GM23338 (cell line): ENCODE measurements at regions not wholly inside any gene's neighbourhood (a gene's known extent, or its start where the extent isn't known, plus 50 kb on each side); places are given as distances from the start of the nearest gene placed in this dataset.

Experiments used
- ATAC-seq: fragments of 200-7000 bp; cut with Tn5 transposase; 3 replicates; pipeline ENCODE4 v1.9.1; 2020
- DNase-seq: peaks from one replicate; pipeline ENCODE4 v3.0.0-alpha.2; 2015; ENCODE audit warnings: low spot score
- H2AFZ ChIP-seq: fragments of 200-600 bp; sonication (generic); 2 replicates; pipeline ENCODE4 v1.8.0; 2016; ENCODE audit warnings: antibody characterized with exemption, mild to moderate bottlenecking, moderate library complexity
- H3F3A ChIP-seq: fragments of 200-600 bp; sonication (generic); replicated peaks from 2 replicates; pipeline ENCODE4 v1.8.0; 2017; ENCODE audit warnings: antibody characterized with exemption, mixed run types, low read depth
- H3K27ac ChIP-seq: fragments of 200-600 bp; sonication (generic); 2 replicates; pipeline ENCODE4 v1.6.1; 2016; ENCODE audit warnings: low read depth
- H3K27me3 ChIP-seq: fragments of 200-600 bp; sonication (generic); 2 replicates; pipeline ENCODE4 v1.8.0; 2016; ENCODE audit warnings: mild to moderate bottlenecking, mixed run types, moderate library complexity; ENCODE audit not compliant: insufficient read depth
- H3K36me3 ChIP-seq: fragments of 200-600 bp; sonication (generic); 2 replicates; pipeline ENCODE4 v1.8.0; 2016; ENCODE audit warnings: mild to moderate bottlenecking; ENCODE audit not compliant: insufficient read depth
- H3K4me1 ChIP-seq: fragments of 200-600 bp; sonication (generic); 2 replicates; pipeline ENCODE4 v1.8.0; 2016; ENCODE audit warnings: mild to moderate bottlenecking, moderate library complexity; ENCODE audit not compliant: insufficient read depth
- H3K4me2 ChIP-seq: fragments of 200-600 bp; sonication (generic); 2 replicates; pipeline ENCODE4 v1.7.1; 2017; ENCODE audit warnings: mixed run types
- H3K4me3 ChIP-seq: fragments of 200-600 bp; sonication (generic); 2 replicates; pipeline ENCODE4 v1.6.1; 2016; ENCODE audit warnings: mixed run types
- H3K79me2 ChIP-seq: fragments of 200-600 bp; sonication (generic); replicated peaks from 2 replicates; pipeline ENCODE4 v1.8.0; 2017; ENCODE audit warnings: mild to moderate bottlenecking; ENCODE audit not compliant: insufficient read depth
- H3K9me2 ChIP-seq: fragments of 200-600 bp; sonication (generic); 2 replicates; pipeline ENCODE4 v1.8.0; 2017; ENCODE audit not compliant: insufficient read depth
- H4K20me1 ChIP-seq: fragments of 200-600 bp; sonication (generic); replicated peaks from 2 replicates; pipeline ENCODE4 v1.8.0; 2017; ENCODE audit warnings: mild to moderate bottlenecking; ENCODE audit not compliant: insufficient read depth
- H3K27ac Mint-ChIP-seq: 2 replicates; pipeline ENCODE4 v1.8.0; 2020; ENCODE audit warnings: inconsistent platforms, mild to moderate bottlenecking, moderate library complexity, mixed read lengths
- H3K27me3 Mint-ChIP-seq: 3 replicates; pipeline ENCODE4 v1.8.0; 2022; ENCODE audit warnings: low read depth, mild to moderate bottlenecking, moderate library complexity, mixed read lengths, inconsistent platforms; ENCODE audit not compliant: insufficient read depth, poor library complexity
- H3K36me3 Mint-ChIP-seq: 3 replicates; pipeline ENCODE4 v1.8.0; 2021; ENCODE audit warnings: low read depth, mild to moderate bottlenecking, inconsistent platforms, moderate library complexity, mixed read lengths
- H3K4me1 Mint-ChIP-seq: 3 replicates; pipeline ENCODE4 v1.8.0; 2020; ENCODE audit warnings: mild to moderate bottlenecking, inconsistent platforms, mixed read lengths
- H3K4me3 Mint-ChIP-seq: 3 replicates; pipeline ENCODE4 v1.8.0; 2021; ENCODE audit warnings: moderate library complexity, mild to moderate bottlenecking, inconsistent platforms, mixed read lengths
- H3K9me3 Mint-ChIP-seq: 3 replicates; pipeline ENCODE4 v1.8.0; 2020; ENCODE audit warnings: moderate library complexity, mild to moderate bottlenecking, inconsistent platforms, mixed read lengths
- CREB1 ChIP-seq: fragments of 250-450 bp; sonication (Bioruptor Pico); IDR thresholded peaks from 2 replicates; pipeline ENCODE4 v1.5.0; 2020; ENCODE audit warnings: low read depth, mild to moderate bottlenecking, moderate library complexity
- EZH2 ChIP-seq: fragments of 200-600 bp; sonication (generic); IDR thresholded peaks from one replicate; pipeline ENCODE4 v1.8.0; 2017; ENCODE audit warnings: antibody characterized with exemption, mild to moderate bottlenecking, low read depth; ENCODE audit not compliant: unreplicated experiment
- EZH2phosphoT487 ChIP-seq: fragments of 200-600 bp; sonication (generic); IDR thresholded peaks from one replicate; pipeline ENCODE4 v1.8.1; 2018; ENCODE audit warnings: antibody characterized with exemption; ENCODE audit not compliant: unreplicated experiment
- JUNB ChIP-seq: IDR thresholded peaks from one replicate; pipeline ENCODE4 v1.6.1; 2016; ENCODE audit warnings: antibody characterized with exemption; ENCODE audit not compliant: unreplicated experiment
- NANOG ChIP-seq: IDR thresholded peaks from 2 replicates; pipeline ENCODE4 v1.6.1; 2016; ENCODE audit warnings: antibody characterized with exemption, borderline replicate concordance
- POLR2AphosphoS5 ChIP-seq: IDR thresholded peaks from 2 replicates; pipeline ENCODE4 v1.6.1; 2016; ENCODE audit warnings: antibody characterized with exemption, low read depth
- STAT1 ChIP-seq: IDR thresholded peaks from one replicate; pipeline ENCODE4 v1.6.1; 2016; ENCODE audit warnings: antibody characterized with exemption; ENCODE audit not compliant: unreplicated experiment
- ZNF114 ChIP-seq: fragments of 250-450 bp; sonication (Bioruptor Pico); IDR thresholded peaks from 2 replicates; pipeline ENCODE4 v1.5.0; 2020; ENCODE audit warnings: mild to moderate bottlenecking, moderate library complexity
- ZNF331 ChIP-seq: fragments of 250-450 bp; sonication (Bioruptor Pico); IDR thresholded peaks from 2 replicates; pipeline ENCODE4 v1.5.0; 2020; ENCODE audit warnings: low read depth, mild to moderate bottlenecking, moderate library complexity
- TF ChIP-seq, protein P1 (sequence below), 2 experiments: fragments of 200-600 bp in 1 of 2; sonication (generic) in 1 of 2; conservative IDR thresholded peaks; 2 replicates each; pipeline versions ENCODE4 v1.5.1 to v1.6.1; 2016 to 2017; ENCODE audit warnings: antibody characterized with exemption in 2 of 2, low read depth in 2 of 2, mild to moderate bottlenecking in 2 of 2, moderate library complexity in 1 of 2
- TF ChIP-seq, protein P2 (sequence below): fragments of 250-450 bp; sonication (Bioruptor Pico); IDR thresholded peaks from 2 replicates; pipeline ENCODE4 v1.5.0; 2020; ENCODE audit warnings: mild to moderate bottlenecking, moderate library complexity
- TF ChIP-seq, protein P3 (sequence below): IDR thresholded peaks from one replicate; pipeline ENCODE4 v1.6.1; 2018; ENCODE audit warnings: antibody characterized with exemption; ENCODE audit not compliant: unreplicated experiment
- TF ChIP-seq, protein P4 (sequence below): IDR thresholded peaks from 2 replicates; pipeline ENCODE4 v1.6.1; 2016; ENCODE audit warnings: antibody characterized with exemption

DNA sequence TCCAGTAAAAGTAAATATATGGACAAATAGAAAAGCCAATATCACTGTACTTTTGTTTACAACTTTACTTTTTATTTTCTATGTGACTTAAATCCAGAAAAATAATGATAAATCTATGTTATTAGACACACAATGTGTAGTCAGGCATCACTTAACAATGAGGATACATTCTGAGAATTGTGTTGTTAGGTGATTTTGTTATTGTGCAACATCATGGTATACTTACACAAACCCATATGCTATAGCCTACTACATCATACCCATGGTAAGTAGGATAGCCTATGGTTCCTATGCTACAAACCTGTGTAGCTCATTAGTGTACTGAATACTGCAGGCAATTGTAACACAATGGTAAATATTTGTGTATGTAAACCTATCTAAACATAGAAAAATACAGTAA is 781.7 kb upstream of the GHITM start:
- Histone ChIP-seq H3K27ac (no peak overlapping the region), H3F3A (no peaks in the 10 kb centered on the region), H3K36me3 (no peaks in the 10 kb centered on the region), H3K9me2 (0 out of 2 replicates have a peak, but pooled peaks cover 4% of the 10 kb centered on the region), H3K4me3 (no peak overlapping the region), H2AFZ (no peak overlapping the region), H3K4me2 (no peak overlapping the region), H3K27me3 (no peaks in the 10 kb centered on the region), H3K4me1 (no peaks in the 10 kb centered on the region), H3K79me2 (no peaks in the 10 kb centered on the region), H4K20me1 (no peaks in the 10 kb centered on the region)
- H3K27ac Mint-ChIP-seq, result no peak overlapping the region
- no peaks in the 10 kb centered on the region for H3K4me1 Mint-ChIP-seq
- no peak for DNase-seq
- H3K4me3 Mint-ChIP-seq, result no peak overlapping the region
- H3K9me3 Mint-ChIP-seq, result peaks cover 13% of the 10 kb centered on the region; the same call in 2 of the 3 replicates
- ATAC-seq, result no peak
- TF ChIP-seq ZNF114 (CRISPR knock-in tag) (no peak), JUNB (no peak), EZH2phosphoT487 (no peak), CREB1 (CRISPR knock-in tag) (no peak), STAT1 (no peak), NANOG (no peak), ZNF331 (no peak), EZH2 (no peak), POLR2AphosphoS5 (no peak)
- TF ChIP-seq, protein P1, sequence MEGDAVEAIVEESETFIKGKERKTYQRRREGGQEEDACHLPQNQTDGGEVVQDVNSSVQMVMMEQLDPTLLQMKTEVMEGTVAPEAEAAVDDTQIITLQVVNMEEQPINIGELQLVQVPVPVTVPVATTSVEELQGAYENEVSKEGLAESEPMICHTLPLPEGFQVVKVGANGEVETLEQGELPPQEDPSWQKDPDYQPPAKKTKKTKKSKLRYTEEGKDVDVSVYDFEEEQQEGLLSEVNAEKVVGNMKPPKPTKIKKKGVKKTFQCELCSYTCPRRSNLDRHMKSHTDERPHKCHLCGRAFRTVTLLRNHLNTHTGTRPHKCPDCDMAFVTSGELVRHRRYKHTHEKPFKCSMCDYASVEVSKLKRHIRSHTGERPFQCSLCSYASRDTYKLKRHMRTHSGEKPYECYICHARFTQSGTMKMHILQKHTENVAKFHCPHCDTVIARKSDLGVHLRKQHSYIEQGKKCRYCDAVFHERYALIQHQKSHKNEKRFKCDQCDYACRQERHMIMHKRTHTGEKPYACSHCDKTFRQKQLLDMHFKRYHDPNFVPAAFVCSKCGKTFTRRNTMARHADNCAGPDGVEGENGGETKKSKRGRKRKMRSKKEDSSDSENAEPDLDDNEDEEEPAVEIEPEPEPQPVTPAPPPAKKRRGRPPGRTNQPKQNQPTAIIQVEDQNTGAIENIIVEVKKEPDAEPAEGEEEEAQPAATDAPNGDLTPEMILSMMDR (conservative IDR thresholded peaks at IDR 0.05; ENCODE audit: low read depth in 2 of 2), result no peak
- TF ChIP-seq, protein P2, sequence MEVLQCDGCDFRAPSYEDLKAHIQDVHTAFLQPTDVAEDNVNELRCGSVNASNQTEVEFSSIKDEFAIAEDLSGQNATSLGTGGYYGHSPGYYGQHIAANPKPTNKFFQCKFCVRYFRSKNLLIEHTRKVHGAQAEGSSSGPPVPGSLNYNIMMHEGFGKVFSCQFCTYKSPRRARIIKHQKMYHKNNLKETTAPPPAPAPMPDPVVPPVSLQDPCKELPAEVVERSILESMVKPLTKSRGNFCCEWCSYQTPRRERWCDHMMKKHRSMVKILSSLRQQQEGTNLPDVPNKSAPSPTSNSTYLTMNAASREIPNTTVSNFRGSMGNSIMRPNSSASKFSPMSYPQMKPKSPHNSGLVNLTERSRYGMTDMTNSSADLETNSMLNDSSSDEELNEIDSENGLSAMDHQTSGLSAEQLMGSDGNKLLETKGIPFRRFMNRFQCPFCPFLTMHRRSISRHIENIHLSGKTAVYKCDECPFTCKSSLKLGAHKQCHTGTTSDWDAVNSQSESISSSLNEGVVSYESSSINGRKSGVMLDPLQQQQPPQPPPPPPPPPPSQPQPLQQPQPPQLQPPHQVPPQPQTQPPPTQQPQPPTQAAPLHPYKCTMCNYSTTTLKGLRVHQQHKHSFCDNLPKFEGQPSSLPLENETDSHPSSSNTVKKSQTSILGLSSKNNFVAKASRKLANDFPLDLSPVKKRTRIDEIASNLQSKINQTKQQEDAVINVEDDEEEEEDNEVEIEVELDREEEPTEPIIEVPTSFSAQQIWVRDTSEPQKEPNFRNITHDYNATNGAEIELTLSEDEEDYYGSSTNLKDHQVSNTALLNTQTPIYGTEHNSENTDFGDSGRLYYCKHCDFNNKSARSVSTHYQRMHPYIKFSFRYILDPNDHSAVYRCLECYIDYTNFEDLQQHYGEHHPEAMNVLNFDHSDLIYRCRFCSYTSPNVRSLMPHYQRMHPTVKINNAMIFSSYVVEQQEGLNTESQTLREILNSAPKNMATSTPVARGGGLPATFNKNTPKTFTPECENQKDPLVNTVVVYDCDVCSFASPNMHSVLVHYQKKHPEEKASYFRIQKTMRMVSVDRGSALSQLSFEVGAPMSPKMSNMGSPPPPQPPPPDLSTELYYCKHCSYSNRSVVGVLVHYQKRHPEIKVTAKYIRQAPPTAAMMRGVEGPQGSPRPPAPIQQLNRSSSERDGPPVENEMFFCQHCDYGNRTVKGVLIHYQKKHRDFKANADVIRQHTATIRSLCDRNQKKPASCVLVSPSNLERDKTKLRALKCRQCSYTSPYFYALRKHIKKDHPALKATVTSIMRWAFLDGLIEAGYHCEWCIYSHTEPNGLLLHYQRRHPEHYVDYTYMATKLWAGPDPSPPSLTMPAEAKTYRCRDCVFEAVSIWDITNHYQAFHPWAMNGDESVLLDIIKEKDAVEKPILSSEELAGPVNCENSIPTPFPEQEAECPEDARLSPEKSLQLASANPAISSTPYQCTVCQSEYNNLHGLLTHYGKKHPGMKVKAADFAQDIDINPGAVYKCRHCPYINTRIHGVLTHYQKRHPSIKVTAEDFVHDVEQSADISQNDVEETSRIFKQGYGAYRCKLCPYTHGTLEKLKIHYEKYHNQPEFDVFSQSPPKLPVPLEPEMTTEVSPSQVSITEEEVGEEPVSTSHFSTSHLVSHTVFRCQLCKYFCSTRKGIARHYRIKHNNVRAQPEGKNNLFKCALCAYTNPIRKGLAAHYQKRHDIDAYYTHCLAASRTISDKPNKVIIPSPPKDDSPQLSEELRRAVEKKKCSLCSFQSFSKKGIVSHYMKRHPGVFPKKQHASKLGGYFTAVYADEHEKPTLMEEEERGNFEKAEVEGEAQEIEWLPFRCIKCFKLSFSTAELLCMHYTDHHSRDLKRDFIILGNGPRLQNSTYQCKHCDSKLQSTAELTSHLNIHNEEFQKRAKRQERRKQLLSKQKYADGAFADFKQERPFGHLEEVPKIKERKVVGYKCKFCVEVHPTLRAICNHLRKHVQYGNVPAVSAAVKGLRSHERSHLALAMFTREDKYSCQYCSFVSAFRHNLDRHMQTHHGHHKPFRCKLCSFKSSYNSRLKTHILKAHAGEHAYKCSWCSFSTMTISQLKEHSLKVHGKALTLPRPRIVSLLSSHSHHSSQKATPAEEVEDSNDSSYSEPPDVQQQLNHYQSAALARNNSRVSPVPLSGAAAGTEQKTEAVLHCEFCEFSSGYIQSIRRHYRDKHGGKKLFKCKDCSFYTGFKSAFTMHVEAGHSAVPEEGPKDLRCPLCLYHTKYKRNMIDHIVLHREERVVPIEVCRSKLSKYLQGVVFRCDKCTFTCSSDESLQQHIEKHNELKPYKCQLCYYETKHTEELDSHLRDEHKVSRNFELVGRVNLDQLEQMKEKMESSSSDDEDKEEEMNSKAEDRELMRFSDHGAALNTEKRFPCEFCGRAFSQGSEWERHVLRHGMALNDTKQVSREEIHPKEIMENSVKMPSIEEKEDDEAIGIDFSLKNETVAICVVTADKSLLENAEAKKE (CRISPR knock-in tag), result no peak
- TF ChIP-seq, protein P3, sequence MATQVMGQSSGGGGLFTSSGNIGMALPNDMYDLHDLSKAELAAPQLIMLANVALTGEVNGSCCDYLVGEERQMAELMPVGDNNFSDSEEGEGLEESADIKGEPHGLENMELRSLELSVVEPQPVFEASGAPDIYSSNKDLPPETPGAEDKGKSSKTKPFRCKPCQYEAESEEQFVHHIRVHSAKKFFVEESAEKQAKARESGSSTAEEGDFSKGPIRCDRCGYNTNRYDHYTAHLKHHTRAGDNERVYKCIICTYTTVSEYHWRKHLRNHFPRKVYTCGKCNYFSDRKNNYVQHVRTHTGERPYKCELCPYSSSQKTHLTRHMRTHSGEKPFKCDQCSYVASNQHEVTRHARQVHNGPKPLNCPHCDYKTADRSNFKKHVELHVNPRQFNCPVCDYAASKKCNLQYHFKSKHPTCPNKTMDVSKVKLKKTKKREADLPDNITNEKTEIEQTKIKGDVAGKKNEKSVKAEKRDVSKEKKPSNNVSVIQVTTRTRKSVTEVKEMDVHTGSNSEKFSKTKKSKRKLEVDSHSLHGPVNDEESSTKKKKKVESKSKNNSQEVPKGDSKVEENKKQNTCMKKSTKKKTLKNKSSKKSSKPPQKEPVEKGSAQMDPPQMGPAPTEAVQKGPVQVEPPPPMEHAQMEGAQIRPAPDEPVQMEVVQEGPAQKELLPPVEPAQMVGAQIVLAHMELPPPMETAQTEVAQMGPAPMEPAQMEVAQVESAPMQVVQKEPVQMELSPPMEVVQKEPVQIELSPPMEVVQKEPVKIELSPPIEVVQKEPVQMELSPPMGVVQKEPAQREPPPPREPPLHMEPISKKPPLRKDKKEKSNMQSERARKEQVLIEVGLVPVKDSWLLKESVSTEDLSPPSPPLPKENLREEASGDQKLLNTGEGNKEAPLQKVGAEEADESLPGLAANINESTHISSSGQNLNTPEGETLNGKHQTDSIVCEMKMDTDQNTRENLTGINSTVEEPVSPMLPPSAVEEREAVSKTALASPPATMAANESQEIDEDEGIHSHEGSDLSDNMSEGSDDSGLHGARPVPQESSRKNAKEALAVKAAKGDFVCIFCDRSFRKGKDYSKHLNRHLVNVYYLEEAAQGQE, result no peak
- TF ChIP-seq, protein P4, sequence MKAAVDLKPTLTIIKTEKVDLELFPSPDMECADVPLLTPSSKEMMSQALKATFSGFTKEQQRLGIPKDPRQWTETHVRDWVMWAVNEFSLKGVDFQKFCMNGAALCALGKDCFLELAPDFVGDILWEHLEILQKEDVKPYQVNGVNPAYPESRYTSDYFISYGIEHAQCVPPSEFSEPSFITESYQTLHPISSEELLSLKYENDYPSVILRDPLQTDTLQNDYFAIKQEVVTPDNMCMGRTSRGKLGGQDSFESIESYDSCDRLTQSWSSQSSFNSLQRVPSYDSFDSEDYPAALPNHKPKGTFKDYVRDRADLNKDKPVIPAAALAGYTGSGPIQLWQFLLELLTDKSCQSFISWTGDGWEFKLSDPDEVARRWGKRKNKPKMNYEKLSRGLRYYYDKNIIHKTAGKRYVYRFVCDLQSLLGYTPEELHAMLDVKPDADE, result no peak
- no peaks in the 10 kb centered on the region for H3K27me3 Mint-ChIP-seq
- no peaks in the 10 kb centered on the region; the same call in 2 of the 3 replicates for H3K36me3 Mint-ChIP-seq
